WTC11 (cell line): ENCODE measurements at regions not wholly inside any gene's neighbourhood (a gene's known extent, or its start where the extent isn't known, plus 50 kb on each side); places are given as distances from the start of the nearest gene placed in this dataset.
"Not testable (repeated sequence)": the region's sequence is repeated elsewhere in the genome, so short reads cannot be mapped to it uniquely, and the experiment has no call there.

Experiments
- ESRRA ChIP-seq: sonication (generic); formaldehyde crosslinking; IDR thresholded peaks from 2 replicates; pipeline ENCODE4 v1.8.1; 2022; ENCODE audit warnings: mild to moderate bottlenecking, missing genetic modification reagents, borderline replicate concordance
- FOXP1 ChIP-seq: sonication (generic); formaldehyde crosslinking; IDR thresholded peaks from 2 replicates; pipeline ENCODE4 v1.8.0; 2022; ENCODE audit warnings: missing genetic modification reagents, mild to moderate bottlenecking, moderate library complexity, borderline replicate concordance
- KAT7 ChIP-seq: sonication (generic); formaldehyde crosslinking; IDR thresholded peaks from 2 replicates; pipeline ENCODE4 v1.8.1; 2023; ENCODE audit warnings: missing genetic modification reagents, mild to moderate bottlenecking, borderline replicate concordance
- ZNF263 ChIP-seq: sonication (generic); formaldehyde crosslinking; IDR thresholded peaks from 2 replicates; pipeline ENCODE4 v1.8.1; 2022; ENCODE audit warnings: low read depth, mild to moderate bottlenecking, moderate library complexity, missing genetic modification reagents
- TF ChIP-seq, protein P1 (sequence below): fragments of 200-600 bp; IDR thresholded peaks from 2 replicates; pipeline ENCODE4 v1.8.0; 2022; ENCODE audit warnings: antibody characterized with exemption
- TF ChIP-seq, protein P2 (sequence below): sonication (generic); formaldehyde crosslinking; conservative IDR thresholded peaks from 2 replicates; pipeline ENCODE4 v1.8.1; 2023; ENCODE audit warnings: mild to moderate bottlenecking, low read depth, missing genetic modification reagents, moderate library complexity
- TF ChIP-seq, protein P3 (sequence below): sonication (generic); formaldehyde crosslinking; IDR thresholded peaks from 2 replicates; pipeline ENCODE4 v1.8.1; 2022; ENCODE audit warnings: low read depth, missing genetic modification reagents, borderline replicate concordance
- TF ChIP-seq, protein P4 (sequence below): sonication (generic); formaldehyde crosslinking; IDR thresholded peaks from 2 replicates; pipeline ENCODE4 v1.8.1; 2023; ENCODE audit warnings: mild to moderate bottlenecking, moderate library complexity, missing genetic modification reagents
- TF ChIP-seq, protein P5 (sequence below): sonication (generic); formaldehyde crosslinking; IDR thresholded peaks from 2 replicates; pipeline ENCODE4 v1.8.1; 2023; ENCODE audit warnings: mild to moderate bottlenecking, missing genetic modification reagents, moderate library complexity
- TF ChIP-seq, protein P6 (sequence below): sonication (generic); formaldehyde crosslinking; IDR thresholded peaks from 2 replicates; pipeline ENCODE4 v1.8.0; 2022; ENCODE audit warnings: mild to moderate bottlenecking, missing genetic modification reagents

DNA sequence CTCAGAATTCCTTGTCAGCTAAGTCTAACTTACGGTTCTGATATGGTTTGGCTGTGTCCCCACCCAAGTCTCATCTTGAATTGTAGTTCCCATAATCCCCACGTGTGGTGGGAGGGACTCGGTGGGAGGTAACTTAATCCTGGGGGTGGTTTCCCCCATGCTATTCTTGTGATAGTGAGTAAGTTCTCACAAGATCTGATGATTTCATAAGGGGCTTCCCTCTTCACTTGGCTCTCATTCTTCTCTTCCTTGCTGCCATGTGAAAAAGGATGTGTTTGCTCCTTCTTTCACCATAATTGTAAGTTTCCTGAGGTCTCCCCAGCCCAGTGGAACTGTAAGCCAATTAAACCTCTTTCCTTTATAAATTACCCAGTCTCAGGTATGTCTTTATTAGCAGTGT is 163.0 kb downstream of the PMAIP1 start:
- TF ChIP-seq, protein P1, sequence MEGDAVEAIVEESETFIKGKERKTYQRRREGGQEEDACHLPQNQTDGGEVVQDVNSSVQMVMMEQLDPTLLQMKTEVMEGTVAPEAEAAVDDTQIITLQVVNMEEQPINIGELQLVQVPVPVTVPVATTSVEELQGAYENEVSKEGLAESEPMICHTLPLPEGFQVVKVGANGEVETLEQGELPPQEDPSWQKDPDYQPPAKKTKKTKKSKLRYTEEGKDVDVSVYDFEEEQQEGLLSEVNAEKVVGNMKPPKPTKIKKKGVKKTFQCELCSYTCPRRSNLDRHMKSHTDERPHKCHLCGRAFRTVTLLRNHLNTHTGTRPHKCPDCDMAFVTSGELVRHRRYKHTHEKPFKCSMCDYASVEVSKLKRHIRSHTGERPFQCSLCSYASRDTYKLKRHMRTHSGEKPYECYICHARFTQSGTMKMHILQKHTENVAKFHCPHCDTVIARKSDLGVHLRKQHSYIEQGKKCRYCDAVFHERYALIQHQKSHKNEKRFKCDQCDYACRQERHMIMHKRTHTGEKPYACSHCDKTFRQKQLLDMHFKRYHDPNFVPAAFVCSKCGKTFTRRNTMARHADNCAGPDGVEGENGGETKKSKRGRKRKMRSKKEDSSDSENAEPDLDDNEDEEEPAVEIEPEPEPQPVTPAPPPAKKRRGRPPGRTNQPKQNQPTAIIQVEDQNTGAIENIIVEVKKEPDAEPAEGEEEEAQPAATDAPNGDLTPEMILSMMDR: not testable (repeated sequence)
- TF ChIP-seq, protein P2, sequence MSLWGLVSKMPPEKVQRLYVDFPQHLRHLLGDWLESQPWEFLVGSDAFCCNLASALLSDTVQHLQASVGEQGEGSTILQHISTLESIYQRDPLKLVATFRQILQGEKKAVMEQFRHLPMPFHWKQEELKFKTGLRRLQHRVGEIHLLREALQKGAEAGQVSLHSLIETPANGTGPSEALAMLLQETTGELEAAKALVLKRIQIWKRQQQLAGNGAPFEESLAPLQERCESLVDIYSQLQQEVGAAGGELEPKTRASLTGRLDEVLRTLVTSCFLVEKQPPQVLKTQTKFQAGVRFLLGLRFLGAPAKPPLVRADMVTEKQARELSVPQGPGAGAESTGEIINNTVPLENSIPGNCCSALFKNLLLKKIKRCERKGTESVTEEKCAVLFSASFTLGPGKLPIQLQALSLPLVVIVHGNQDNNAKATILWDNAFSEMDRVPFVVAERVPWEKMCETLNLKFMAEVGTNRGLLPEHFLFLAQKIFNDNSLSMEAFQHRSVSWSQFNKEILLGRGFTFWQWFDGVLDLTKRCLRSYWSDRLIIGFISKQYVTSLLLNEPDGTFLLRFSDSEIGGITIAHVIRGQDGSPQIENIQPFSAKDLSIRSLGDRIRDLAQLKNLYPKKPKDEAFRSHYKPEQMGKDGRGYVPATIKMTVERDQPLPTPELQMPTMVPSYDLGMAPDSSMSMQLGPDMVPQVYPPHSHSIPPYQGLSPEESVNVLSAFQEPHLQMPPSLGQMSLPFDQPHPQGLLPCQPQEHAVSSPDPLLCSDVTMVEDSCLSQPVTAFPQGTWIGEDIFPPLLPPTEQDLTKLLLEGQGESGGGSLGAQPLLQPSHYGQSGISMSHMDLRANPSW (CRISPR knock-in tag): not testable (repeated sequence)
- not testable (repeated sequence) for TF ChIP-seq ZNF263, ESRRA, FOXP1, KAT7 (CRISPR knock-in tag)
- TF ChIP-seq, protein P3, sequence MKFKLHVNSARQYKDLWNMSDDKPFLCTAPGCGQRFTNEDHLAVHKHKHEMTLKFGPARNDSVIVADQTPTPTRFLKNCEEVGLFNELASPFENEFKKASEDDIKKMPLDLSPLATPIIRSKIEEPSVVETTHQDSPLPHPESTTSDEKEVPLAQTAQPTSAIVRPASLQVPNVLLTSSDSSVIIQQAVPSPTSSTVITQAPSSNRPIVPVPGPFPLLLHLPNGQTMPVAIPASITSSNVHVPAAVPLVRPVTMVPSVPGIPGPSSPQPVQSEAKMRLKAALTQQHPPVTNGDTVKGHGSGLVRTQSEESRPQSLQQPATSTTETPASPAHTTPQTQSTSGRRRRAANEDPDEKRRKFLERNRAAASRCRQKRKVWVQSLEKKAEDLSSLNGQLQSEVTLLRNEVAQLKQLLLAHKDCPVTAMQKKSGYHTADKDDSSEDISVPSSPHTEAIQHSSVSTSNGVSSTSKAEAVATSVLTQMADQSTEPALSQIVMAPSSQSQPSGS (CRISPR knock-in tag): not testable (repeated sequence)
- TF ChIP-seq, protein P4, sequence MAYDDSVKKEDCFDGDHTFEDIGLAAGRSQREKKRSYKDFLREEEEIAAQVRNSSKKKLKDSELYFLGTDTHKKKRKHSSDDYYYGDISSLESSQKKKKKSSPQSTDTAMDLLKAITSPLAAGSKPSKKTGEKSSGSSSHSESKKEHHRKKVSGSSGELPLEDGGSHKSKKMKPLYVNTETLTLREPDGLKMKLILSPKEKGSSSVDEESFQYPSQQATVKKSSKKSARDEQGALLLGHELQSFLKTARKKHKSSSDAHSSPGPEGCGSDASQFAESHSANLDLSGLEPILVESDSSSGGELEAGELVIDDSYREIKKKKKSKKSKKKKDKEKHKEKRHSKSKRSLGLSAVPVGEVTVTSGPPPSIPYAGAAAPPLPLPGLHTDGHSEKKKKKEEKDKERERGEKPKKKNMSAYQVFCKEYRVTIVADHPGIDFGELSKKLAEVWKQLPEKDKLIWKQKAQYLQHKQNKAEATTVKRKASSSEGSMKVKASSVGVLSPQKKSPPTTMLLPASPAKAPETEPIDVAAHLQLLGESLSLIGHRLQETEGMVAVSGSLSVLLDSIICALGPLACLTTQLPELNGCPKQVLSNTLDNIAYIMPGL (CRISPR knock-in tag): not testable (repeated sequence)
- TF ChIP-seq, protein P5, sequence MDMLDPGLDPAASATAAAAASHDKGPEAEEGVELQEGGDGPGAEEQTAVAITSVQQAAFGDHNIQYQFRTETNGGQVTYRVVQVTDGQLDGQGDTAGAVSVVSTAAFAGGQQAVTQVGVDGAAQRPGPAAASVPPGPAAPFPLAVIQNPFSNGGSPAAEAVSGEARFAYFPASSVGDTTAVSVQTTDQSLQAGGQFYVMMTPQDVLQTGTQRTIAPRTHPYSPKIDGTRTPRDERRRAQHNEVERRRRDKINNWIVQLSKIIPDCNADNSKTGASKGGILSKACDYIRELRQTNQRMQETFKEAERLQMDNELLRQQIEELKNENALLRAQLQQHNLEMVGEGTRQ (CRISPR knock-in tag): not testable (repeated sequence)
- TF ChIP-seq, protein P6, sequence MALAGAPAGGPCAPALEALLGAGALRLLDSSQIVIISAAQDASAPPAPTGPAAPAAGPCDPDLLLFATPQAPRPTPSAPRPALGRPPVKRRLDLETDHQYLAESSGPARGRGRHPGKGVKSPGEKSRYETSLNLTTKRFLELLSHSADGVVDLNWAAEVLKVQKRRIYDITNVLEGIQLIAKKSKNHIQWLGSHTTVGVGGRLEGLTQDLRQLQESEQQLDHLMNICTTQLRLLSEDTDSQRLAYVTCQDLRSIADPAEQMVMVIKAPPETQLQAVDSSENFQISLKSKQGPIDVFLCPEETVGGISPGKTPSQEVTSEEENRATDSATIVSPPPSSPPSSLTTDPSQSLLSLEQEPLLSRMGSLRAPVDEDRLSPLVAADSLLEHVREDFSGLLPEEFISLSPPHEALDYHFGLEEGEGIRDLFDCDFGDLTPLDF (CRISPR knock-in tag): not testable (repeated sequence)
